Vagina (tissue), 2 donors: ENCODE measurements at regions not wholly inside any gene's neighbourhood (a gene's known extent, or its start where the extent isn't known, plus 50 kb on each side); places are given as distances from the start of the nearest gene placed in this dataset.

Experiments
- CTCF ChIP-seq, 3 experiments: fragments of 450-650 bp in 2 of 3; fragments of 200-600 bp in 1 of 3; sonication (generic) in 1 of 3; IDR thresholded peaks; one replicate each; pipeline ENCODE4 v1.5.1; 2017 to 2019; ENCODE audit warnings: antibody characterized with exemption in 3 of 3, mild to moderate bottlenecking in 2 of 3, moderate library complexity in 2 of 3
- POLR2A ChIP-seq, 2 donors: fragments of 450-650 bp; IDR thresholded peaks; one replicate each; pipeline ENCODE4 v1.6.1; 2017; ENCODE audit warnings: antibody characterized with exemption in 2 of 2, mild to moderate bottlenecking in 2 of 2, moderate library complexity in 2 of 2
- POLR2AphosphoS5 ChIP-seq, 2 donors: sonication (generic); formaldehyde crosslinking; IDR thresholded peaks; one replicate each; pipeline ENCODE4 v1.9.0; 2017; ENCODE audit warnings: antibody characterized with exemption in 2 of 2, mild to moderate bottlenecking in 2 of 2, low read depth in 1 of 2; ENCODE audit not compliant: insufficient read depth in 1 of 2

GRCh38 chr9:85321561-85321960 lies 420.2 kb downstream of the AGTPBP1 start:
- no peak for TF ChIP-seq CTCF (IDR thresholded peaks at IDR 0.05)
- TF ChIP-seq POLR2A (IDR thresholded peaks at IDR 0.05) = no peak
- no peak for TF ChIP-seq POLR2AphosphoS5 (IDR thresholded peaks at IDR 0.05; ENCODE audit: insufficient read depth in 1 of 2, low read depth in 1 of 2)
